ENCODE measurements at regions not wholly inside any gene's neighbourhood (a gene's known extent, or its start where the extent isn't known, plus 50 kb on each side); places are given as distances from the start of the nearest gene placed in this dataset.
A peak's percentile ranks its signal among the peaks of the same experiment; 100 is the strongest.
"Not testable (repeated sequence)": the region's sequence is repeated elsewhere in the genome, so short reads cannot be mapped to it uniquely, and the experiment has no call there.

GRCh38 chr4:9695994-9696393, 85.4 kb upstream of the DRD5 start:
- peak; percentile 7; the same call in 1 of the 2 replicates for TF ChIP-seq CTCF (IDR thresholded peaks at IDR 0.05; ENCODE audit: low read depth, low read length)
- TF ChIP-seq EZH2phosphoT487 (IDR thresholded peaks at IDR 0.05; ENCODE audit: low read depth) = not testable (repeated sequence)
